K562 (cell line): ENCODE measurements at regions not wholly inside any gene's neighbourhood (a gene's known extent, or its start where the extent isn't known, plus 50 kb on each side); places are given as distances from the start of the nearest gene placed in this dataset.

Source experiments
- ATAC-seq: fragments of 200-7000 bp; cut with Tn5 transposase; 3 replicates; pipeline ENCODE4 v1.9.1; 2020; ENCODE audit warnings: moderate library complexity
- BruUV-seq: library from RNA; stranded (reverse); fragments of 400-500 nt; replicated peaks from 2 replicates; lab custom pipeline; 2021; lab: Mats Ljungman, UMichigan
- CTCF ChIA-PET: fragments of 300-600 bp; formaldehyde crosslinking; extraction: SDS; loops from one replicate; lab custom pipeline; 2021; ENCODE audit warnings: low intra/inter-chr PET ratio; lab: Yijun Ruan, JAX
- POLR2A ChIA-PET: fragments of 300-600, 350-650 bp; sonication (Branson Sonifier 250); formaldehyde crosslinking; extraction: SDS; loops from one replicate; lab custom pipeline; 2021; ENCODE audit warnings: antibody characterized with exemption, inconsistent platforms; lab: Yijun Ruan, JAX
- DNase-seq, 4 experiments: peaks; one replicate each; pipeline versions ENCODE4 v3.0.0 to v3.0.0-alpha.2; 2011 to 2018; ENCODE audit warnings: low spot score in 3 of 4, mixed read lengths in 3 of 4; ENCODE audit errors: extremely low read depth in 1 of 4
- FAIRE-seq: peaks from 2 replicates; lab custom pipeline; 2011; peaks lifted over from hg19 to GRCh38; lab: Jason Lieb, UNC
- H2AFZ ChIP-seq: 2 replicates; pipeline ENCODE4 v1.6.0; 2011; ENCODE audit warnings: low read depth, low read length, control low read depth, inconsistent platforms
- H3K27ac ChIP-seq: fragments of 200-600 bp; 3 replicates; pipeline ENCODE4 v1.8.0; 2011; ENCODE audit warnings: low read depth, mild to moderate bottlenecking, control low read depth, inconsistent platforms, low read length, moderate library complexity, mixed read lengths; ENCODE audit errors: extremely low read depth
- H3K27me3 ChIP-seq, 2 experiments: fragments of 300-600 bp in 1 of 2; 2 replicates in 1 of 2; 3 replicates in 1 of 2; pipeline versions ENCODE4 v1.6.0 to v1.8.0; 2011; ENCODE audit warnings: inconsistent platforms in 2 of 2, low read length in 2 of 2, mild to moderate bottlenecking in 1 of 2, mixed read lengths in 1 of 2, moderate library complexity in 1 of 2; ENCODE audit not compliant: control insufficient read depth in 2 of 2, insufficient read depth in 2 of 2
- H3K36me3 ChIP-seq: fragments of 300-600 bp; 3 replicates; pipeline ENCODE4 v1.8.0; 2011; ENCODE audit warnings: mild to moderate bottlenecking, low read length, inconsistent platforms; ENCODE audit not compliant: control insufficient read depth, insufficient read depth
- H3K4me1 ChIP-seq, 2 experiments: fragments of 200-600 bp in 1 of 2; replicated peaks in 1 of 2; 2 replicates in 1 of 2; 3 replicates in 1 of 2; pipeline versions ENCODE4 v1.5.1 to v1.8.0; 2011; ENCODE audit warnings: inconsistent platforms in 2 of 2, low read length in 2 of 2, mild to moderate bottlenecking in 1 of 2, mixed read lengths in 1 of 2, moderate library complexity in 1 of 2; ENCODE audit not compliant: control insufficient read depth in 2 of 2, insufficient read depth in 2 of 2
- H3K4me2 ChIP-seq: 2 replicates; pipeline ENCODE4 v1.6.1; 2011; ENCODE audit warnings: low read length, control low read depth, inconsistent platforms, mixed read lengths; ENCODE audit not compliant: insufficient read depth
- H3K4me3 ChIP-seq: fragments of 200-600 bp; sonication (generic), shearing (Covaris generic); 2 replicates; pipeline ENCODE4 v1.5.1; 2016; ENCODE audit warnings: control low read depth, inconsistent platforms
- H3K79me2 ChIP-seq: fragments of 200-600 bp; 3 replicates; pipeline ENCODE4 v1.8.0; 2011; ENCODE audit warnings: low read length, inconsistent platforms; ENCODE audit not compliant: control insufficient read depth, insufficient read depth
- H3K9ac ChIP-seq, 2 experiments: 2 replicates each; pipeline versions ENCODE4 v1.6.0 to v1.6.1; 2011; ENCODE audit warnings: low read depth in 2 of 2, low read length in 2 of 2, control low read depth in 1 of 2, inconsistent platforms in 1 of 2, mild to moderate bottlenecking in 1 of 2, mixed read lengths in 1 of 2; ENCODE audit not compliant: insufficient read depth in 1 of 2
- H3K9me1 ChIP-seq: one replicate; pipeline ENCODE4 v1.6.0; 2011; ENCODE audit warnings: inconsistent platforms, mild to moderate bottlenecking, low read length, moderate library complexity; ENCODE audit not compliant: control insufficient read depth, insufficient read depth
- H3K9me3 ChIP-seq: replicated peaks from 2 replicates; pipeline ENCODE4 v1.5.1; 2011; ENCODE audit warnings: low read depth, low read length, inconsistent platforms; ENCODE audit not compliant: control insufficient read depth, insufficient read depth
- H4K20me1 ChIP-seq: replicated peaks from 2 replicates; pipeline ENCODE4 v1.6.1; 2011; ENCODE audit warnings: low read length, inconsistent platforms, mixed read lengths; ENCODE audit not compliant: control insufficient read depth, insufficient read depth
- CEBPB ChIP-seq: fragments of 450-650 bp; IDR thresholded peaks from 2 replicates; pipeline ENCODE4 v1.6.1; 2016; ENCODE audit warnings: missing genetic modification characterization, missing compliant biosample characterization
- CHD1 ChIP-seq: fragments of 200-600 bp; sonication (generic); IDR thresholded peaks from one replicate; pipeline ENCODE4 v1.6.1; 2012; ENCODE audit warnings: mild to moderate bottlenecking, moderate library complexity, low read length, inconsistent platforms
- CREB1 ChIP-seq, 2 experiments: sonication (generic) in 1 of 2; formaldehyde crosslinking in 1 of 2; IDR thresholded peaks; 2 replicates each; pipeline versions ENCODE4 v1.6.1 to v1.8.0; 2012 to 2022; ENCODE audit warnings: inconsistent platforms in 1 of 2, mild to moderate bottlenecking in 1 of 2, missing genetic modification reagents in 1 of 2, moderate library complexity in 1 of 2
- DACH1 ChIP-seq: fragments of 450-650 bp; IDR thresholded peaks from 2 replicates; pipeline ENCODE4 v1.6.1; 2018; ENCODE audit not compliant: partially characterized antibody
- DIDO1 ChIP-seq: fragments of 450-650 bp; IDR thresholded peaks from 2 replicates; pipeline ENCODE4 v1.6.1; 2016; ENCODE audit warnings: low read depth, missing biosample characterization, missing genetic modification characterization
- EGR1 ChIP-seq: fragments of 450-650 bp; conservative IDR thresholded peaks from 2 replicates; pipeline ENCODE4 v1.6.1; 2017; ENCODE audit warnings: mild to moderate bottlenecking
- FOXM1 ChIP-seq, 2 experiments: fragments of 450-650 bp in 1 of 2; sonication (generic) in 1 of 2; formaldehyde crosslinking in 1 of 2; IDR thresholded peaks; 2 replicates each; pipeline versions ENCODE4 v1.6.1 to v1.9.0; 2017 to 2022; ENCODE audit warnings: low read depth in 2 of 2, mild to moderate bottlenecking in 2 of 2, missing genetic modification reagents in 1 of 2, moderate library complexity in 1 of 2
- HDAC2 ChIP-seq: fragments of 450-650 bp; IDR thresholded peaks from 2 replicates; pipeline ENCODE4 v1.6.1; 2016; ENCODE audit warnings: mild to moderate bottlenecking
- ILK ChIP-seq: fragments of 450-650 bp; IDR thresholded peaks from 2 replicates; pipeline ENCODE4 v1.6.1; 2016; ENCODE audit warnings: missing genetic modification characterization, low read depth, mild to moderate bottlenecking, missing compliant biosample characterization, moderate library complexity, borderline replicate concordance
- MAFG ChIP-seq: fragments of 450-650 bp; conservative IDR thresholded peaks from 2 replicates; pipeline ENCODE4 v1.6.1; 2016; ENCODE audit warnings: missing genetic modification characterization, missing compliant biosample characterization
- NELFE ChIP-seq: IDR thresholded peaks from 2 replicates; pipeline ENCODE4 v1.6.1; 2011; ENCODE audit warnings: mild to moderate bottlenecking; ENCODE audit not compliant: insufficient read depth, insufficient read length
- NKRF ChIP-seq: fragments of 450-650 bp; IDR thresholded peaks from 2 replicates; pipeline ENCODE4 v1.6.1; 2016; ENCODE audit warnings: borderline replicate concordance
- PHF20 ChIP-seq: fragments of 450-650 bp; IDR thresholded peaks from 2 replicates; pipeline ENCODE4 v1.6.1; 2018; ENCODE audit not compliant: partially characterized antibody
- PHTF2 ChIP-seq: fragments of 250-450 bp; sonication (Bioruptor Pico); IDR thresholded peaks from 2 replicates; pipeline ENCODE4 v1.5.0; 2021; ENCODE audit warnings: mild to moderate bottlenecking
- SAFB2 ChIP-seq: fragments of 200-400 bp; formaldehyde crosslinking; IDR thresholded peaks from 2 replicates; pipeline ENCODE4 v1.6.1; 2018; ENCODE audit warnings: borderline replicate concordance, low read length, low read depth, moderate library complexity; ENCODE audit not compliant: severe bottlenecking
- SMARCB1 ChIP-seq: IDR thresholded peaks from 2 replicates; pipeline ENCODE4 v1.6.1; 2011; ENCODE audit warnings: improper control_type of control experiment, low read depth; ENCODE audit not compliant: insufficient read length
- ZNF23 ChIP-seq: fragments of 250-450 bp; sonication (Bioruptor Pico); IDR thresholded peaks from 2 replicates; pipeline ENCODE4 v1.4.0; 2020; ENCODE audit warnings: mild to moderate bottlenecking
- ZNF3 ChIP-seq: fragments of 250-450 bp; sonication (Bioruptor Pico); IDR thresholded peaks from 2 replicates; pipeline ENCODE4 v1.5.0; 2021; ENCODE audit warnings: mild to moderate bottlenecking, moderate library complexity
- ZNF707 ChIP-seq: fragments of 250-450 bp; sonication (Bioruptor Pico); conservative IDR thresholded peaks from 2 replicates; pipeline ENCODE4 v1.8.0; 2022; ENCODE audit warnings: inconsistent platforms, mild to moderate bottlenecking, moderate library complexity
- ZNF717 ChIP-seq: fragments of 250-450 bp; sonication (Bioruptor Pico); IDR thresholded peaks from 2 replicates; pipeline ENCODE4 v1.5.0; 2021
- WGBS: fragments of 100-300 bp; shearing (Covaris generic); methylation state at CpG from one replicate; pipeline ENCODE4 v1.1.6; 2016; ENCODE audit warnings: low coverage, mixed read lengths; ENCODE audit not compliant: insufficient coverage; ENCODE audit errors: missing lambda C conversion rate; 5-methylcytosine and 5-hydroxymethylcytosine counted together
- in situ Hi-C: fragments of 300-500 bp; cut with MboI; formaldehyde crosslinking; loops from 4 replicates; pipeline ENCODE4 v1.15.0; 2018; ENCODE audit warnings: inconsistent platforms, mixed read lengths
- intact Hi-C: fragments of 100-400 bp; cut with micrococcal nuclease; formaldehyde crosslinking; loops from 2 replicates; pipeline ENCODE4 v1.14.2; 2022
- TF ChIP-seq, protein P1 (sequence below): fragments of 450-650 bp; IDR thresholded peaks from 2 replicates; pipeline ENCODE4 v1.6.1; 2018; ENCODE audit warnings: mild to moderate bottlenecking, low read depth; ENCODE audit not compliant: partially characterized antibody

DNA sequence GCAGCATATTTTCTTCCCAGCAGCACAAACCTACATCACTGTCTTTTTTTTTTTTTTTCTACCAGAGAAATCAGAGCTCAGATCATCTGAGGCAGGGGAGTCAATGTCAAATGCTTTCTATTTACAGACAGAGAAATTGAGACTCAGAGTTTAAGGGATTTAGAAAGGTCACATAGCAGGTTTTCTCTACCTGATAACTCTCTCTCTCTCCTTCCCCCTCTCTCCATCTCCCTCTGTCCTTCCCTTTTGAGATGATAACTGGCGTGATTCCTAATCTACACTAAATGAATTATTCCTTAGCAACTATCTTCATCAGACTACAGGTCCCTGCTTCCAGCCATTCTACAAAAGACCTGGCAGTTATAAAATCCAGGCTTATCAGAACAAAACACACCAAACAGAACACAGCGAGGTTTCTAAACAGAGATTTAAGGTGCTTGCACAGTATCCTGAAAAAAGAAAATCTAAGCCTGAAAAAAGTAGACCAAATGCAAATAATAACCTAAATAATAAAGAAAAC lies 161.6 kb upstream of the PKDCC start (continued):
- TF ChIP-seq NKRF: no peak
- no peak for TF ChIP-seq ZNF23 (CRISPR knock-in tag)
- TF ChIP-seq EGR1: no peak
- no peak for TF ChIP-seq NELFE
- TF ChIP-seq ZNF707 (CRISPR knock-in tag): no peak

- BruUV-seq: no TSS peak
- H2AFZ ChIP-seq: no peak overlapping the region
- TF ChIP-seq ILK (tag) (no peak), ZNF717 (CRISPR knock-in tag) (no peak), DIDO1 (tag) (no peak), PHTF2 (CRISPR knock-in tag) (no peak), CREB1 (IDR thresholded peaks at IDR 0.05) (no peak), CREB1 (CRISPR knock-in tag; IDR thresholded peaks at IDR 0.05) (no peak), HDAC2 (no peak), MAFG (tag) (no peak), PHF20 (no peak), CHD1 (no peak), CEBPB (tag) (no peak), SAFB2 (no peak), ZNF3 (CRISPR knock-in tag) (no peak), FOXM1 (IDR thresholded peaks at IDR 0.05; ENCODE audit: low read depth) (no peak), FOXM1 (CRISPR knock-in tag; IDR thresholded peaks at IDR 0.05; ENCODE audit: low read depth) (no peak), SMARCB1 (no peak), DACH1 (no peak)
- TF ChIP-seq, protein P1, sequence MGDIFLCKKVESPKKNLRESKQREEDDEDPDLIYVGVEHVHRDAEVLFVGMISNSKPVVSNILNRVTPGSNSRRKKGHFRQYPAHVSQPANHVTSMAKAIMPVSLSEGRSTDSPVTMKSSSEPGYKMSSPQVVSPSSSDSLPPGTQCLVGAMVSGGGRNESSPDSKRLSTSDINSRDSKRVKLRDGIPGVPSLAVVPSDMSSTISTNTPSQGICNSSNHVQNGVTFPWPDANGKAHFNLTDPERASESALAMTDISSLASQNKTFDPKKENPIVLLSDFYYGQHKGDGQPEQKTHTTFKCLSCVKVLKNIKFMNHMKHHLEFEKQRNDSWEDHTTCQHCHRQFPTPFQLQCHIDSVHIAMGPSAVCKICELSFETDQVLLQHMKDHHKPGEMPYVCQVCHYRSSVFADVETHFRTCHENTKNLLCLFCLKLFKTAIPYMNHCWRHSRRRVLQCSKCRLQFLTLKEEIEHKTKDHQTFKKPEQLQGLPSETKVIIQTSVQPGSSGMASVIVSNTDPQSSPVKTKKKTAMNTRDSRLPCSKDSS: no peak
These were observed 161.1 kb upstream of the PKDCC start for GRCh38 chr2:41886757-41887156.

More at GRCh38 chr2:41886757-41887156, 161.1 kb upstream of the PKDCC start:
- intact Hi-C loops (no loop called here), in situ Hi-C loops (no loop called here)
- H3K9me1 ChIP-seq: no peaks in the 10 kb centered on the region
- H3K4me2 ChIP-seq: no peak overlapping the region
- peaks cover 0 to 14% of the 10 kb centered on the region in 2 experiments; a peak in 3 of 5 replicates for H3K27me3 ChIP-seq
- ChIA-PET POLR2A (interaction anchor here (1.6 kb wide), 1 partner anchor 10 kb away, joined by 4 read pairs; no protein-coding TSS in a partner anchor), CTCF (no interaction called here)
- H3K9ac ChIP-seq: no peak overlapping the region
- H3K79me2 ChIP-seq: no peaks in the 10 kb centered on the region
- FAIRE-seq: no peak
- H4K20me1 ChIP-seq: no peaks in the 10 kb centered on the region
- H3K4me3 ChIP-seq: no peak overlapping the region
- H3K36me3 ChIP-seq: no peaks in the 10 kb centered on the region
- no peak for DNase-seq
- ATAC-seq: no peak
- H3K4me1 ChIP-seq: no peaks in the 10 kb centered on the region
- no peak overlapping the region for H3K27ac ChIP-seq
- WGBS: 0% methylated on average over 2 of the region's 2 CpGs
- H3K9me3 ChIP-seq: no peaks in the 10 kb centered on the region
